DND-41 (cell line): ENCODE measurements at regions not wholly inside any gene's neighbourhood (a gene's known extent, or its start where the extent isn't known, plus 50 kb on each side); places are given as distances from the start of the nearest gene placed in this dataset.

ENCODE experiments used
- CTCF ChIP-seq: IDR thresholded peaks from 2 replicates; pipeline ENCODE4 v1.5.1; 2012; ENCODE audit warnings: borderline replicate concordance, low read length, moderate library complexity, mild to moderate bottlenecking; ENCODE audit not compliant: poor library complexity, severe bottlenecking; ENCODE audit errors: extremely low read depth
- EZH2 ChIP-seq: IDR thresholded peaks from 3 replicates; pipeline ENCODE4 v1.6.1; 2012; ENCODE audit warnings: borderline replicate concordance, low read depth, mild to moderate bottlenecking, moderate library complexity, low read length, inconsistent platforms; ENCODE audit not compliant: severe bottlenecking

GRCh38 chr12:115798309-115798917, 479.1 kb downstream of the MED13L start:
- TF ChIP-seq CTCF, result no peak
- no peak for TF ChIP-seq EZH2
